Mucosa of descending colon (tissue), 3 donors: ENCODE measurements at regions not wholly inside any gene's neighbourhood (a gene's known extent, or its start where the extent isn't known, plus 50 kb on each side); places are given as distances from the start of the nearest gene placed in this dataset.

Source experiments
- ATAC-seq: fragments of 200-7000 bp; cut with Tn5 transposase; one replicate; pipeline ENCODE4 v1.9.1; 2020; ENCODE audit warnings: mild to moderate bottlenecking, moderate library complexity
- DNase-seq, 3 donors: peaks; one replicate each; pipeline ENCODE4 v3.0.0-alpha.2; 2020
- H3K36me3 ChIP-seq: fragments of 200-600 bp; one replicate; pipeline ENCODE4 v1.8.0; 2021; ENCODE audit warnings: low read depth, mild to moderate bottlenecking
- H3K4me1 ChIP-seq: fragments of 200-600 bp; one replicate; pipeline ENCODE4 v1.8.0; 2021; ENCODE audit warnings: low read depth, mild to moderate bottlenecking
- H3K4me3 ChIP-seq: fragments of 200-600 bp; one replicate; pipeline ENCODE4 v1.8.0; 2021; ENCODE audit warnings: mild to moderate bottlenecking
- H3K9me3 ChIP-seq: fragments of 200-600 bp; one replicate; pipeline ENCODE4 v1.8.0; 2021; ENCODE audit warnings: mild to moderate bottlenecking
- intact Hi-C, 2 donors: fragments of 100-400 bp; cut with DNase I in 1 of 2; cut with micrococcal nuclease in 1 of 2; formaldehyde crosslinking; loops; one replicate each; pipeline versions ENCODE4 v1.11.0 to v1.11.1; 2022; cut with DNase I, micrococcal nuclease
- TF ChIP-seq, protein P1 (sequence below): fragments of 200-600 bp; IDR thresholded peaks from one replicate; pipeline ENCODE4 v1.8.0; 2022; ENCODE audit warnings: antibody characterized with exemption, mild to moderate bottlenecking
- donor health status: DM: no; HTN: no; CAD: no; lungs with moderate emphysema.
- donor health status: DM: no; HTN: no; CAD: no.
- donor health status: DM: no; HTN: yes; CAD: no.

DNA sequence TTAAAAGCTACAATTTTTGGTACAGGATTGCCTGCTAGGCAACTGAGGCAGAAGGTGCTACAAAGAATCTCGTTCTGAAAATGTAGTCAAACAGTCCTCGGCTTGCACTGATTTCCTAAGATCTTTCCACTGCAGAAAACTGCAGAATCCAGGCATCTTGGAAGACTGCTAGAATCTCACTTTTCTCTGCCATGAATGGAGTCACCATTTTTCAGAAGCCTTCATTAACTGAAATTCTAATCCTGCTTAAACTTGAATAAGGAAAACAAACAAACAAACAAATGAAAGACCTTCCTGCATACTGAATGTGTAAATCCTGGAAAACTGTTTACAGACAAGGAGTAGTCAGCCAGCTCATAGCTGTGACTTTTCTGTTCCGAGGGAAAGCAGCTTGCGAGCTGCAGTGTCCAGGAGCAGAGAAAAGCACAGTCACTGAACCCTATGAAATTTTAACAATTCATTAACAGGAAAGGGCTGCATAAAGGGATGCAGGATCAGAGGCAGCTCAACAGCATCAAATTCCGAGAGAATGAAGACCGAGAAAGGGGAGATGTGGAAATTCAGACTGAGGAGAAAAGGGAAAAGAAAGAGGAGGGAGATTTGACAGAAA is 210.5 kb upstream of the PIK3C3 start:
- H3K9me3 ChIP-seq = no peaks in the 10 kb centered on the region
- TF ChIP-seq, protein P1, sequence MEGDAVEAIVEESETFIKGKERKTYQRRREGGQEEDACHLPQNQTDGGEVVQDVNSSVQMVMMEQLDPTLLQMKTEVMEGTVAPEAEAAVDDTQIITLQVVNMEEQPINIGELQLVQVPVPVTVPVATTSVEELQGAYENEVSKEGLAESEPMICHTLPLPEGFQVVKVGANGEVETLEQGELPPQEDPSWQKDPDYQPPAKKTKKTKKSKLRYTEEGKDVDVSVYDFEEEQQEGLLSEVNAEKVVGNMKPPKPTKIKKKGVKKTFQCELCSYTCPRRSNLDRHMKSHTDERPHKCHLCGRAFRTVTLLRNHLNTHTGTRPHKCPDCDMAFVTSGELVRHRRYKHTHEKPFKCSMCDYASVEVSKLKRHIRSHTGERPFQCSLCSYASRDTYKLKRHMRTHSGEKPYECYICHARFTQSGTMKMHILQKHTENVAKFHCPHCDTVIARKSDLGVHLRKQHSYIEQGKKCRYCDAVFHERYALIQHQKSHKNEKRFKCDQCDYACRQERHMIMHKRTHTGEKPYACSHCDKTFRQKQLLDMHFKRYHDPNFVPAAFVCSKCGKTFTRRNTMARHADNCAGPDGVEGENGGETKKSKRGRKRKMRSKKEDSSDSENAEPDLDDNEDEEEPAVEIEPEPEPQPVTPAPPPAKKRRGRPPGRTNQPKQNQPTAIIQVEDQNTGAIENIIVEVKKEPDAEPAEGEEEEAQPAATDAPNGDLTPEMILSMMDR = no peak
- no peak overlapping the region for H3K4me3 ChIP-seq
- no peaks in the 10 kb centered on the region for H3K36me3 ChIP-seq
- H3K4me1 ChIP-seq = no peaks in the 10 kb centered on the region
- intact Hi-C loops = no loop called here
- ATAC-seq (no peak), DNase-seq (no peak)

DNA sequence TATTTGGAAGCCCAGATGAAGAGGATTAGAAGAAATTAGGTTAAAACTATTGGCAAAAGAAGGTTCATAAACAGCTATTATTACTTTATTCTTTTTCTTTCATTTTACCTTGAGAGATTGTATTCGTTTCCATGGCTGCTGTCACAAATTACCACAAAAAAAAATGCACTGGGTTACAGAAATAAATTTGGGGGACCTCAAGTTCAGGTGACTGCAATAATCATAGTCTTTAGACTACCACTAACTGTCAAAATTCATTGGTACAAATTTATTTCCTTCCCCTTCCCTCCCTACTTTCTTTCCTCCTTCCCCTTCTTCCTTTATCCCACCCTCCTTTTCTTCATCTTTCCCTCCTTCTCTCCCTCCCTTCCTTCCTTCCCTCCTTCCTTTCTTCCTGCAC is 217.8 kb upstream of the PIK3C3 start:
- DNase-seq (no peak), ATAC-seq (no peak)
- intact Hi-C loops = no loop called here
- Histone ChIP-seq H3K4me1 (no peaks in the 10 kb centered on the region), H3K36me3 (no peaks in the 10 kb centered on the region), H3K4me3 (no peak overlapping the region), H3K9me3 (no peaks in the 10 kb centered on the region)
- TF ChIP-seq, protein P1 = no peak

DNA sequence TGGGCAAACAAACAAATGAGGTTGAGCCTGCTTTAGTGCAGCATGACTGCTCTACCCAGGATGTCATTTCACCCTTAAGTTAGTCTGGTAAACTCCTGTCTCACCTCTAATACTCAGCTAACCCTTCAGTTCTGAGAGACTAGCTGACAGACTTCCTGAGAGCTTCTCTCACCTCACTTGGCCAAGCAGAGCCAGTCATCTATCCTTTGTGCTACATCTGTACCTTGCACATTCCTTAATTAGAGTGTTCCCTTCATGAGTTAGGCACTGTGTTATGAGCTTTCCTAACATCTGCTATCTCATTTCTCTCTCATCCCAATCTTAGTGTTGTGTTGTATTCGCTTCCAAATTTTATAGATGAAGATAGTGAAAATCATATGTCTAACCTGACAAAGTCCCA is 220.1 kb upstream of the PIK3C3 start:
- Histone ChIP-seq H3K4me1 (no peaks in the 10 kb centered on the region), H3K9me3 (no peaks in the 10 kb centered on the region), H3K4me3 (no peak overlapping the region), H3K36me3 (no peaks in the 10 kb centered on the region)
- DNase-seq (no peak), ATAC-seq (no peak)
- intact Hi-C loops = no loop called here
- TF ChIP-seq, protein P1 = no peak

DNA sequence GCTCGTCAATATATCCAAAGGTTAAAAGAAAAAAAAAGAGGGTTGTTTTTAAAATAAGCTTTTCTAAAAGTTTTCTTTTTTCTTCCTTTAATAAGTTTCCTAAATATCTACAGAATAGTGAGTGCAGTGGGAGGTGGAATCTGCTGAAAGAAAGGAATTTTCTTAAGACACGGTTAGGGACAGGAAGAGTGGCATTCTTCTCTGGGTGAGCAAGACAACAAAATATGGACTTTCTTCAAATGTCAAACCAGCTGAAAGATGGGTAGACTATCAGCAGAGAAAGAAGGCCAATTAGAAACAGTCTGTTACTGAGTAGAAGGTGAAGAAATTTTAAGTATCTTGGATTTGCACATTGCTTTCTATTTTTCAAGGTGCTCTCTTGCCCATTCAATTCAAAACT is 222.7 kb upstream of the PIK3C3 start:
- DNase-seq (no peak), ATAC-seq (no peak)
- TF ChIP-seq, protein P1 = no peak
- intact Hi-C loops = no loop called here
- Histone ChIP-seq H3K4me3 (no peak overlapping the region), H3K36me3 (no peaks in the 10 kb centered on the region), H3K9me3 (no peaks in the 10 kb centered on the region), H3K4me1 (no peaks in the 10 kb centered on the region)

DNA sequence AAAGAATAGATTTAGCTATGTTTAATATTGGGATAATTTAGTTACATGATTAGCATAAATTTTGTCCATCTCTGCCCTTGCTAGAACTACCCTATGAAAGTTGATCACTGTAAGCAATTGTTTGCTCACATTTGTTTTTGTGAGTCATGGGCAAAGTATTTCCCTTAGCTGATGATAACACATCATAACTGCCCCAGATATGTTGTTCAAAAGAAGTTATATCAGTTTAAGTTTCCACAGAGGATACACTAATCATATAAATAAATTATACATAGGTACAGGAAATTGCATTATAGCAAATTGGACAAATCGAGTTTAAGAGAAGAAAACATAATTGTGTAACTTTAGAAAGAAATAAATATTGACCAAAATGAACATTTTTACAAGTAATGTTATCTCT is 223.2 kb upstream of the PIK3C3 start:
- TF ChIP-seq, protein P1 = no peak
- Histone ChIP-seq H3K9me3 (no peaks in the 10 kb centered on the region), H3K36me3 (no peaks in the 10 kb centered on the region), H3K4me3 (no peak overlapping the region), H3K4me1 (no peaks in the 10 kb centered on the region)
- intact Hi-C loops = no loop called here
- DNase-seq (no peak), ATAC-seq (no peak)

DNA sequence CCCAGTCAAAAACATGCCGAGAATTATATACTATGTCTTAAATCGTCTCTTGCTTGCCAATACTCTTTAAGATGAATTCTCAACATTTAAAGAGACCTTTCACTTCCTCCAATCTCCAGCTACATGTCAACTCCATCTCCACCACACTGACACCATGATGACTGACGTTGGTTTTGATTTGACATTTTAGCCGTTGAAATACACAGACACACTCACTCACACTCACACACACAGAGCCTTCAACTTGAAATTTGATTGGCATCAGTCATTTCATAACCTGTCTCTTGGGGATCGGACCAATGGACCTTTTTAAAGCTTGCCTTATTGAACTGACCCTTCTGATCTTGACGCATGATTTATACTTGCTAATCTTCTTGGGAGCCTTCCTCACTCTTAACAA is 230.8 kb upstream of the PIK3C3 start:
- Histone ChIP-seq H3K36me3 (no peaks in the 10 kb centered on the region), H3K4me1 (no peaks in the 10 kb centered on the region), H3K4me3 (no peak overlapping the region), H3K9me3 (no peaks in the 10 kb centered on the region)
- TF ChIP-seq, protein P1 = no peak
- intact Hi-C loops = no loop called here
- DNase-seq (no peak), ATAC-seq (no peak)
